ENCODE measurements at regions not wholly inside any gene's neighbourhood (a gene's known extent, or its start where the extent isn't known, plus 50 kb on each side); places are given as distances from the start of the nearest gene placed in this dataset.
"Not testable (repeated sequence)": the region's sequence is repeated elsewhere in the genome, so short reads cannot be mapped to it uniquely, and the experiment has no call there.

GRCh38 chr6:160804639-160805038, 102.6 kb downstream of the PLG start:
- DNase-seq: no peak

GRCh38 chr6:160808263-160808662, 106.2 kb downstream of the PLG start:
- no peak for DNase-seq

- DNase-seq: no peak
These were observed 108.2 kb downstream of the PLG start for GRCh38 chr6:160810238-160810637.

- no peak for DNase-seq
These were observed 110.1 kb downstream of the PLG start for GRCh38 chr6:160812097-160812496.

- no peak for DNase-seq
These were observed 116.9 kb downstream of the PLG start for GRCh38 chr6:160818934-160819333.

GRCh38 chr6:160820661-160821060, 118.6 kb downstream of the PLG start:
- not testable (repeated sequence) for DNase-seq

- DNase-seq: no peak
These were observed 129.7 kb downstream of the PLG start for GRCh38 chr6:160831739-160832138.

GRCh38 chr6:160832422-160832821, 130.4 kb downstream of the PLG start:
- no peak for DNase-seq

GRCh38 chr6:160837146-160837545, 135.1 kb downstream of the PLG start:
- no peak for DNase-seq

- no peak for DNase-seq
These were observed 140.5 kb upstream of the MAP3K4 start for GRCh38 chr6:160851031-160851430.

- DNase-seq: no peak
These were observed 137.6 kb upstream of the MAP3K4 start for GRCh38 chr6:160853946-160854345.

GRCh38 chr6:160858886-160859285, 132.7 kb upstream of the MAP3K4 start:
- no peak for DNase-seq

- no peak for DNase-seq
These were observed 131.7 kb upstream of the MAP3K4 start for GRCh38 chr6:160859822-160860221.

GRCh38 chr6:160861824-160862223, 129.7 kb upstream of the MAP3K4 start:
- no peak for DNase-seq

GRCh38 chr6:160863782-160864181, 127.8 kb upstream of the MAP3K4 start:
- no peak for DNase-seq

- no peak for DNase-seq
These were observed 120.2 kb upstream of the MAP3K4 start for GRCh38 chr6:160871320-160871719.

GRCh38 chr6:160881148-160881808, 110.3 kb upstream of the MAP3K4 start:
- no peak for DNase-seq

- no peak for DNase-seq
These were observed 109.6 kb upstream of the MAP3K4 start for GRCh38 chr6:160882006-160882405.

- DNase-seq: no peak
These were observed 108.7 kb upstream of the MAP3K4 start for GRCh38 chr6:160882791-160883279.

GRCh38 chr6:160883560-160883959, 108.0 kb upstream of the MAP3K4 start:
- no peak for DNase-seq

GRCh38 chr6:160883999-160884398, 107.6 kb upstream of the MAP3K4 start:
- no peak for DNase-seq

GRCh38 chr6:160889148-160889547, 102.4 kb upstream of the MAP3K4 start:
- DNase-seq: not testable (repeated sequence)

- no peak for DNase-seq
These were observed 99.9 kb upstream of the MAP3K4 start for GRCh38 chr6:160891690-160892089.

- no peak for DNase-seq
These were observed 96.0 kb upstream of the MAP3K4 start for GRCh38 chr6:160895562-160895961.
